SK-MEL-5 (cell line): ENCODE measurements at regions not wholly inside any gene's neighbourhood (a gene's known extent, or its start where the extent isn't known, plus 50 kb on each side); places are given as distances from the start of the nearest gene placed in this dataset.

ENCODE experiments used
- DNase-seq: peaks from one replicate; pipeline ENCODE4 v3.0.0-alpha.2; 2016; ENCODE audit warnings: low read depth, low spot score
- in situ Hi-C: cut with HindIII; loops from 2 replicates; pipeline ENCODE4 v1.10.0; 2016; ENCODE audit warnings: low sequenced_read_pairs, high pct_unique_total_duplicates, low pct_unique_long_range_greater_than_20kb

- DNase-seq, result no peak
- in situ Hi-C loops, result no loop called here
Observed at GRCh38 chr7:85627791-85628586, 441.1 kb upstream of the SEMA3D start.

- in situ Hi-C loops, result no loop called here
- DNase-seq, result no peak
Observed at GRCh38 chr7:85622059-85622458, 435.2 kb upstream of the SEMA3D start.

- in situ Hi-C loops, result no loop called here
- DNase-seq, result no peak
Observed at GRCh38 chr7:85620936-85621685, 434.3 kb upstream of the SEMA3D start.

GRCh38 chr7:85619236-85619635 lies 432.4 kb upstream of the SEMA3D start:
- in situ Hi-C loops, result no loop called here
- no peak for DNase-seq

GRCh38 chr7:85614684-85615083 lies 427.8 kb upstream of the SEMA3D start:
- in situ Hi-C loops, result no loop called here
- no peak for DNase-seq

- DNase-seq, result no peak
- in situ Hi-C loops, result no loop called here
Observed at GRCh38 chr7:85612514-85612913, 425.7 kb upstream of the SEMA3D start.

GRCh38 chr7:85608804-85609203 lies 421.9 kb upstream of the SEMA3D start:
- DNase-seq, result no peak
- in situ Hi-C loops, result no loop called here

GRCh38 chr7:85602196-85602595 lies 415.3 kb upstream of the SEMA3D start:
- DNase-seq, result peak; percentile 81
- in situ Hi-C loops, result no loop called here

- in situ Hi-C loops, result no loop called here
- DNase-seq, result peak; percentile 67
Observed at GRCh38 chr7:85600395-85600794, 413.5 kb upstream of the SEMA3D start.

GRCh38 chr7:85596827-85597226 lies 410.0 kb upstream of the SEMA3D start:
- no peak for DNase-seq
- in situ Hi-C loops, result no loop called here

- peak; percentile 42 for DNase-seq
- in situ Hi-C loops, result no loop called here
Observed at GRCh38 chr7:85595750-85596178, 408.9 kb upstream of the SEMA3D start.

GRCh38 chr7:85593355-85593754 lies 406.5 kb upstream of the SEMA3D start:
- in situ Hi-C loops, result no loop called here
- DNase-seq, result no peak

- in situ Hi-C loops, result no loop called here
- no peak for DNase-seq
Observed at GRCh38 chr7:85587785-85588184, 400.9 kb upstream of the SEMA3D start.

- no peak for DNase-seq
Observed at GRCh38 chr7:85586091-85586490, 399.2 kb upstream of the SEMA3D start.

GRCh38 chr7:85583131-85583953 lies 396.5 kb upstream of the SEMA3D start:
- in situ Hi-C loops, result no loop called here

More at GRCh38 chr7:85586091-85586490, 399.2 kb upstream of the SEMA3D start:
- in situ Hi-C loops, result no loop called here

GRCh38 chr7:85573844-85574243 lies 387.0 kb upstream of the SEMA3D start:
- DNase-seq, result no peak
- in situ Hi-C loops, result no loop called here

More at GRCh38 chr7:85583131-85583953, 396.5 kb upstream of the SEMA3D start:
- DNase-seq, result no peak

- in situ Hi-C loops, result no loop called here
- DNase-seq, result no peak
Observed at GRCh38 chr7:85573346-85573745, 386.5 kb upstream of the SEMA3D start.

- in situ Hi-C loops, result no loop called here
- no peak for DNase-seq
Observed at GRCh38 chr7:85570898-85571297, 384.0 kb upstream of the SEMA3D start.
